Sciatic nerve (tissue), 2 donors: ENCODE measurements at regions not wholly inside any gene's neighbourhood (a gene's known extent, or its start where the extent isn't known, plus 50 kb on each side); places are given as distances from the start of the nearest gene placed in this dataset.
"Not testable (repeated sequence)": the region's sequence is repeated elsewhere in the genome, so short reads cannot be mapped to it uniquely, and the experiment has no call there.

ENCODE experiments used
- ATAC-seq: fragments of 200-7000 bp; cut with Tn5 transposase; one replicate; pipeline ENCODE4 v1.9.1; 2020; ENCODE audit warnings: mild to moderate bottlenecking, moderate library complexity
- DNase-seq: peaks from one replicate; pipeline ENCODE4 v3.0.0-alpha.2; 2020; ENCODE audit warnings: low spot score
- intact Hi-C: fragments of 100-400 bp; cut with DNase I; formaldehyde crosslinking; loops from one replicate; pipeline ENCODE4 v1.14.2; 2022
- donor health status: DM: no; HTN: no; CAD: no.
- donor health status: DM: no; HTN: no; CAD: no.

- DNase-seq (no peak), ATAC-seq (no peak)
- intact Hi-C loops = no loop called here
These were observed 595.0 kb downstream of the PYDC2 start for GRCh38 chr3:192055946-192056345.

- no peak for ATAC-seq
- DNase-seq = no peak
- intact Hi-C loops = no loop called here
These were observed 596.3 kb downstream of the PYDC2 start for GRCh38 chr3:192057261-192057660.

- ATAC-seq = no peak
- DNase-seq = no peak
- intact Hi-C loops = no loop called here
These were observed 599.3 kb downstream of the PYDC2 start for GRCh38 chr3:192060160-192060781.

- ATAC-seq (no peak), DNase-seq (no peak)
- intact Hi-C loops = no loop called here
These were observed 600.5 kb downstream of the PYDC2 start for GRCh38 chr3:192061426-192061825.

- intact Hi-C loops = no loop called here
- DNase-seq (no peak), ATAC-seq (no peak)
These were observed 601.2 kb downstream of the PYDC2 start for GRCh38 chr3:192062186-192062585.

DNA sequence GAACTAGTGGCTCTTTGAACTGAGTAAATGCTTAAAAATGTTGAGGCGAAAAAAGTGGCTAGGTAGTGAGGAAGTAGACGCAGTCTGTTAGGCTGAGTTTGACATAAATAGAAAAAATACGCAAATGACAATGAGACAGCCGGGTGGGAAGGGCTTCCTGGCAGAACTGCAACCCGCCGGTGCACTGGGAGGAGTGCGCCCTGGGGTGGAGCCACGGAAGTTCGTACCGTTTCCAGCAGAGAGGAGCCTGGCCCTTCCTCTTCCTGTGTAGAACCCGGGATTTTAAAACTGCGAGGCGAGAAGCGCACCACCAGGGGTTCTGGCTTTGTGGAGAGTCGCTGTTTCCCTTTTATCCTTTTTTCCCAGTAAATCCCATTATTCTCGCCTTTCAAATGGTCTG, 602.6 kb downstream of the PYDC2 start:
- DNase-seq (no peak), ATAC-seq (no peak)
- intact Hi-C loops = no loop called here

- ATAC-seq (no peak), DNase-seq (no peak)
- intact Hi-C loops = no loop called here
These were observed 604.0 kb downstream of the PYDC2 start for GRCh38 chr3:192064959-192065358.

GRCh38 chr3:192066253-192066652, 605.3 kb downstream of the PYDC2 start:
- ATAC-seq, DNase-seq, intact Hi-C loops: not testable (repeated sequence)

DNA sequence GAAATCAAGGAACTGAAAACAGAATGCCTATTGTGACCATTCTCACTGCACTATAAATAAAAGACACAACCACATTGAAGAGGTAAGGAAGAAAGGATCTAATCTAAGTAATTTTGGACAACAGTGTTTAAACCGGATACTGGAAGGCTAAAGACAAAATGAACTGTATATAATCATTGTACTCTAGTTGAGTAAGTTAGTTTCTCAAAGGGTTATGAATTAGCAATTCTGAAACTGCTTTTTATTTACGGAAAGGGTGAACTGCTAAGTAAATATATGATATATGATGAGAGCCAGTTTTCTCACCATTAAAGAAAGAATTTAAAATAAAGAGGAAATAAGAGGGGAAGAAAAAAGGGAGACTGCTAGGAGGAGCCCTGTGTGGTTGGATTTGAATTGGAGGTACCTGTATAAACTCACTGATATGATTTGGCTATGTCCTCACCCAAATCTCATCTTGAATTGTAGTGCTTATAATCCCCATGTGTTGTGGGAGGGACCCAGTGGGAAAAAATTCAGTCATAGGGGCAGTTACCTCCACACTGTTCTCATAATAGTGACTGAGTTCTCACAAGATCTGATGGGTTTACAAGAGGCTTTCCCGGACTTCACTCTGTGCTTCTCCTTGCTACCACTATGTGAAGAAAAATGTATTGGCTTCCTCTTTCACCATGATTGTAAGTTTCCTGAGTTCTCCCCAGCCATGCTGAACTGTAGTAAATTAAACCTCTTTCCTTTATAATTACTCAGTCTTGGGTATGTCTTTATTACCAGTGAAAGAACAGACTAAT, 607.7 kb downstream of the PYDC2 start:
- ATAC-seq (no peak), DNase-seq (no peak)
- intact Hi-C loops = no loop called here

DNA sequence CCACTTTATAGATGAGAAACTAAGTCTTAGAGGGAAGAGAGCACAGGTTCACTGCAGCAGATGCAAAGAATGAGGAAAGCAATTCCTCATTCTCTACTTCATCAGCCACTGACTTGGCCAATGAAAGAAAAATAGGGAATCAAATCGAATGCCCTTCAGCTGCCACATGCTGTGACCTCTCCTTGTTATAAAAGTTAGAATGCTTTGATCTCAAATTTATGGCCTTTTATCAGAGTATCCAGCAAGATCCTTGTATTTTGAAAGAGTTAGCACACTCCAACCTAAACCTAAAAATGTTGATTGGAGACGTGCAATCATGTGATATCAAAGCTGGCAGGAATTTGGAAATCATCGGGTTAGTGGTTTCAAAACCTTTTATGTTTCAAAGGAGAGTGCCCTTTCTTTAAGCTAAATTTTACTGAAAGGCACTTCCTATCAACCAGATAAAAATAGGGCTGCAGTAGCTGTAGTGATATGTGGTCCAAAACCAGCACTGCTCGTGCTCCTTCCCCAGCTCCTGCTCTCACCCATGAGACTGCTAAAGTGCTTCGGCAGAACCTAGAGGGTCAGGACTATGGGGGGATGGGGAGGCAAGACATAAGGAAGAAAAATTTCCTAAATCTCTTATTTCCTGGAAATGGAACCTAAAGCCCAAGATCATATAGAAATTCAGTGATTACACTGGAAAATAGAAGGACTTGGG, 617.0 kb downstream of the PYDC2 start:
- no peak for ATAC-seq
- intact Hi-C loops = no loop called here
- no peak for DNase-seq

DNA sequence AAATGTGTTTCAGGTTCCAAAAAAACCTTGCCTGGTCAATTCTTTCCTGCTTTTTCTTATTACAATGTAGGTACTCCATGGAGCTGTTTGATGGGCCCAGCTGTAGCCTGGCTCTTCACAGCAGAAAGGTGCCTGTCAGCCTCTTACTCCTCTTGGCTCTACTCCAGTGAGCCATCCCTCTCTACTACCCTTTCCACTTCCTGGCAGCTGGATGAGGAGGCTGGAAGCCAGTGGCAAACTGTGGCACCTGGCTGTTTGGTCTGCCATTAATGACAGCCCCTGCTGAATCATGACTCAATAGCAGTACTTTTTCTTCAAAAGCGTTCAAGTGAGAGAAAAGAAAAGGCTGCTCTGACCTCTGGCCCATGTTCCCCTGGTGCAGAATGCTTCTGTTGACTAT, 618.1 kb downstream of the PYDC2 start:
- ATAC-seq = no peak
- intact Hi-C loops = no loop called here
- no peak for DNase-seq

DNA sequence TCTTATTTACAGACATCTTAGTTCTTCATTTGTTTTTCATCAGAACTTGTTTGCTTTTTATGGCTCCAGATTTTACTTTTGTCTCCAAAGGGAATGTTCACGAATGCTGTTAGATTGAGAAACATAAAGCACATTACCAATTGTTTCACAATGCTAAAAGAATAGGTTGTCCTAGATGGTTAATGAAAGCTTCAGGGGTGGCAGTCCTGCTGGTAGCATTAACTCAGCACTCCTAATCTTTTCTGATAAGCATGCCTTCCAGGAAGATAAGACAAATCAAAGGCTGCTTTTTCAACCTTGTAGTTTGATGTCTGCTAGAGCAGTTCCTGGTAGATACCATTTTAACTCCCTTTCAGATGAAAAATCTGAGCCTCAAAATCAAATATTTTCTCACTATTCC, 619.4 kb downstream of the PYDC2 start:
- intact Hi-C loops = no loop called here
- DNase-seq (no peak), ATAC-seq (no peak)

- no peak for ATAC-seq
- DNase-seq = no peak
- intact Hi-C loops = no loop called here
These were observed 622.0 kb downstream of the PYDC2 start for GRCh38 chr3:192082730-192083660.
